ENCODE measurements at regions not wholly inside any gene's neighbourhood (a gene's known extent, or its start where the extent isn't known, plus 50 kb on each side); places are given as distances from the start of the nearest gene placed in this dataset.
"Not testable (repeated sequence)": the region's sequence is repeated elsewhere in the genome, so short reads cannot be mapped to it uniquely, and the experiment has no call there.

DNA sequence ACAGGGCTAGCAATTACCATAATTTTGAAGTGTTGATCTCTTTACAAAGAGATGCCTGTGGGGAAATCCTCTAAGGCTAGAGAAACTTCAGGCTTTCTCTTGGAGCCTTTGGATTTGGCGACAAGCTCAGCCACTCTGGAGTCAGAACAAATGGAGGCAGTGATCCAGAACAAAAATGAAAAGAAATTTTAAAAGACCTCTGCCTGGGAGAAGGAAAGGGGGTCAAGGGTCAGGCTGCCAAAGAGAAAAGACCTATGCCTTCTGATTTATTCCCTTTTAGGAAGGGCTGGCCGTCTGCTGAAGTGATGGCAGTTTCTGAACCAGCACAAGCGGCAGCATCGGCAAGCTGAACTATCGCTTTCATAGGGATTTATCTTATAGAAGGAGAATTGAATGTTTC lies 140.8 kb upstream of the SFRP2 start:
- DNase-seq = no peak

DNA sequence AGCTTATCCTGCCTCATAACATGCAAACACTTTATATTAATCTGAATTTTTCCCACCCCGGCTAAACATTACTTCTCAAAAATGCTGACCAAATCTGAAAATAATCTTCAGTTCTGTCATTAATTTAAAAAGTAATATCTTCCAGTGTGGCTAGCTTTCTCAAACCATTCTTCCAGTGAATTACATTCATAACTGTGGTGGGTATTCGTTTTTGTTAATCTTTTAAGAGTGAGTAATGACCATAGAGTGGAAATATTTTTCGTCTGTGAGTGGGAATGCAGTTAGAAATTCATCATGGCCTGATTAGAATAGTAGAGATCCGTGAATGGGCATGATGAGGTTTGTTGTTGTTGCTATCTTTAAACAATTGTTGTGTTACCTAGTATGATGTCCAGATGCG lies 138.6 kb upstream of the SFRP2 start:
- DNase-seq = no peak

DNA sequence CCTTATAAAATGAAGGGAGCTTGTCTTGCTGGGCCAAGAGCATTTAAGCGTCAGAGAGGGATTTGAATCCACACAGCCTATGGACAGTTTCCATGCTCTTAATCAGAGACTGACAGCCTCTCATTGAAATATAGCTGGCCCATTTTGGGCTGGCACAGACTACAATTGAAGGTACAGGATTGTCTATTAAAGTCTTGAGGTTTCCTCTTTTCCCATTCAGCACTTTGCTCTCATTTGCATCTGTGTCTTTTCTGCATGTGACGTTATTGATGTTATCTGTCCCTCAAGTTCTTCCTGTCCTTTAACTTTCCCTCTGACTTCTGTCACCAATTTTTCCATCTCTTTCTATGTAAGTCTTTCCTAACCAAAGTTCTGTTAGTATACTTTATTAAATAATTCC lies 133.3 kb upstream of the SFRP2 start:
- no peak for DNase-seq

DNA sequence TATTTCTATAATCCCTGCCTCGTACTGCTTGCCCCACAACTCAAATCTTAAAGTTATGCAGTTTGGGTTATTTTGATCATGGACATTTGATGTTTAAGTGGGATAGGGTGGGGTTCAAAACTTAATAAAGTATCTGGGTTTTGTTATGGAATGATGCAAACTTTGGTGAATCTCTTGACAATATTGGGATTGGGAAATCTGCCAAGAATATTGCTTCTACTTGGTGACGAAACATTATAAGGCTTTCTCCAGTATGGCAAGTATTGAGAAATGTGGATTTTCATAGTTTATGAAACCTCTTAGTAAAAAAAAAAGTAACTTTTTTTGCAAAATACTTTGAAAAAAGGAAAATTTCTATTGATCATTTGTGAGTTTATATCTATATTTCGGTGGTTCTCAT lies 130.8 kb upstream of the SFRP2 start:
- DNase-seq = no peak

DNA sequence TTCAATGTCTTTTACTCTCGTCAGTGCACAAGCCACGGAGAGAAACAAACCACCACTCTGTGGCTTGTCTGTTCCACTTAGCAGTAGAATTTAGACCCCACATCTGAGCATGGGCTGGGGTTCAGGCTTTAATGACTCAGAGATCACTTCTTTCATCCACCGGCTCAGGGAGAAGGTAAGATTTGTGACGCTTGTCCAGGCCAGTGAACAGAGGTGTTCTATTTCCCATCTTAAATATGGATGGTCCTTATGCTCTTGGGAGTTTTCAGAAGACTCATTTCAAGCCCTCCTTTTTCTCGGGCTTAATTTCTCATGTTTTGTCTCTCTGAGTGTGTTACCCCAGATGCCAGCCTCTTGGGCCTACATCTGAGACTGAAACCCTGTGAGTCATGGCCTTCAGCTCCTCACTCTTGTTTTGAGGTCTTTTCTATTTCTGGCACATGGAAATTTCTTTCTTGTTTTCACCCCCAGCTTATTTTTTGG lies 127.4 kb upstream of the SFRP2 start:
- no peak for DNase-seq

DNA sequence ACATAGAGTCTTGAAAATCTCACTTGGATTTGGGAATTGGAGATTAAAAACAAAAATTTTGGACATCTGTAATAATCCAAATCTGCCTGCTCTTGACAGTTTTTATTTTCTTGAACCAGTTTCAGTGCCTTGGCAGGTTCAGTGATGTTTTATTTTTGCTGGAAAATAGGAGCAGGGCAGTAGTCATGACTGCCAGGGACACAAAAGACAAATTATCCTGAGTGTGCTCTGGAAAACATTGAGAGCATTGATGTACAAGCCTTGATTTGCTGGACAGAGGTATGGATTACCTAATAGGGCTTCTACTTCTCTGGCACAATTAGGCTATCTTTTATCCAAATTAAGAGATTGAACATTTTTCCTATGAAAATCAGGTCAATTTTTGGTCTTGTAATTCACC lies 123.4 kb upstream of the SFRP2 start:
- DNase-seq = no peak

DNA sequence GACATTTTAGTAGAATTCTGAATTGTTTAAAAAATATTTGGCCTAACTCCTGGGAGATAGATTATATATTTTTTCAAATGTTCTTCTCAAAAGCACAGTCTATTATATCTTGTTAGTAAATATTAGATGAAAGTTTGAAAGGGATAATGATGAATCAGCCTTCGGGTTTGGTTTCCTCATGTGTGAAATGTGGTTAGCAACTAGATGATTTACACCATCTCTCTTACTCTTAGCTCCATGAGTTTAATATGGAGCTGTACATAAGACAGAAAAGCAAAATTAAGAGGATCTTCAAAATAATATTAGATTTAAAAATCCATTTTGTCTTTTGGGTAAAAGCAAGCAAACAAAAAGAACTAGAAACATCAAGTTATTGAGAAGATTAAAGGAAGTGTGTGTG lies 120.8 kb upstream of the SFRP2 start:
- DNase-seq = no peak

DNA sequence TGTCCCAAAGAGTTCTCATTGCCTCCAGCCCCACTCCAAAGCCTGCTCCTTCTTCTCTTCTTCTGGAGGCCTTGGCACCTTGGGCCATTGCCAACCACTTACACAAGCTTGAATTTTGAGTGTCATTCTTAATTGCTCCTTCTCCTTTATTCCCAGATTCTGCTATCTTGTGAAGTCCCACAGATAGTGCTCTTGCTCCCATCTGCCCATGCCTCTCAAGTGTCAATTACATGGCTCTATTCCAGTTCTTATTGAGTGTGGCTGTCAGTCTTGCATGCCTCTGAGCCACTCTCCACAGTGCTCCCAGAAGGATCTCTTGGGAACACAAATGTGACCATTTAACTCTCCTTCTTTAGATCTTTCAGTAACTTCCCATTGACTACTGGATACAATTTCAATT lies 117.3 kb upstream of the SFRP2 start:
- no peak for DNase-seq

DNA sequence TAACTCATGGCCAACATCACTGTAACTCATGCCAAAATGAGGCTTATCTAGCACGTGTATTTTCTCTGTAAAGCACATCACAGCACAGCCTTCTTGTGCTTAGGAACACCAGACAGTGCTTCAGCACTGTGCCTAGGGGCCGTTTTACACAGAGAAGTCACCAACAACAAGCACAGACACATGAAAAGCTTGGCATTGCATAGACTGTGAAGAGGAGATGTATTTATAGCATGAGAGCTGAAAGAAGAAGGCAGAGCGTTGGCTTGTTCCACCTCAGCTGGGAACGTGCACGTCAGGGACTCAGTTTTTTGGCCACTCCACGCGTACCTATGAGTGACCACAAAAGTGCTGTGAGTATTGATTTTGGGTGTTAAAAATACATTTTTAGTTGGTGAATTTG lies 116.3 kb upstream of the SFRP2 start:
- DNase-seq = no peak

DNA sequence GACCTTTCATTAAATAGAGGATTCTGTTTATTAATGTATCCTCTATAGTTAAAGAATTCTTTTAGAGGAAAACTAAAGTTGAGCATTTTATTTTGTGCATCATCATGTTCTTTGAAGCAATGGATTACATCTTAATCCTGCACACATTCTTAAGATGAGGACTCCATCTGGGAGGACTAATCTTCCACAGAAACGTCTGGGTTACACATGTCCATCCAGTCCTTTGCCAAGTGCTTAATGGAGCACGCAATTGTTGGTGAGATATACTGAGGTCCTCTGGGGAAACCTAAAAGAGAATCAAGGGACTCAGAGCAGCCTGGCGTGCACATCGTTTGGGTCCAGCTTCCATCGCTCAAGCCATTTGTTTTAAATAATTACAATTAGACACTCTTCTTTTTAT lies 115.1 kb upstream of the SFRP2 start:
- no peak for DNase-seq

DNA sequence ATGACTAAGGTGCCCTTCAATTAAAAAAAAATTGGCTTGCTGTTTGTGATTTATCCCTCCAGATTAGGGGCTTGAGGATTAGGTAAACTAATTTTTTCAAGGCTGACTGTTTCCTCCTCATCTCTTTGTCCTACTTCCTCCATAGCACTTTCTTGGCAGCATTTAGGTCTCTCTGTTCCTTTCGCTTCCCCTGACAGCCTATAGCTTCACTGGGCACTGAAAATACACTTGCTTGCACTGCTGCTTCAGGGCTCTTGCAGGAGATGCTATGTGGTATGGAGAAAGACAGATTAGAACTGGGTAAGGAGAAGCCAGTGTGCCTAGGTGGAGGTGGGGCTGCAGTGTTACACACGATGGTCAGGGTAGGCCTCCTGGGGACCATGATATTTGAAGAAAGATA lies 112.3 kb upstream of the SFRP2 start:
- DNase-seq = no peak

DNA sequence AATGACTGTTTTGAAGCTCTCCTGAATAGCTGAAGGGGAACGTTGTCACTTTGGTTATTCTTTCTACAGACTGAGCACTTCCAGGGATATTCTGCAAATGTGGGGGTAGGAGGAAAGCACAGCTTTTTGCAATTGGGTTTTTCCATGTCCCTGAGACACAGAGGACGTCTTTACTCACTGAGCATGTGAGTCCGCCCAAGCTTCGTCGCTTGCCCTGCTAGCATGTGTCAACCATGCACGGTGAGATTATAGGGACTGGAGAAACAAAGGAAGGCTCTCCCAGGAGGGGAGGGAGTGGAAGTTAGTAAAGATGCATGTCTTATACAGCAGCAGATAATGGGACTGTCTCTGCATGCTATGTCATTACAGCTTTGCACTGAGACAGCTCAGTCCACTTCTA lies 111.5 kb upstream of the SFRP2 start:
- no peak for DNase-seq

DNA sequence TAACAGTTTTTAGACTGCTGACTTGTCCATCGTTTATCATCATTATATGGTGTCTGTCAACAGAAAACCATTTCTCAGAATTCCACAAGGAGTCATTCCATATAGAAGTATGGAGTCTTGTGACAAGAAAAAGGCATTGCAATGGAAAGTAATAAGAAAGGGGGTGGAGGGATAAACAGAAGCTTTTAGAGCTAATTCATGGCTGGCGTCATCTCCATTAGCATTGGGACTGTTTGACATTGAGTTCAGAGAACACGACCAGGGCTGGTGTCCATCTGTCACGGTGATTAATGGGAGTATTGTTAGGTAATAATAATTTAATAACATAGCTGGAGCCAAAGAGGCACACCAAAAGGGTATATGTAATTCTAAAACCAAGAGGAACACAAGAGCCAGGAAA lies 101.9 kb upstream of the SFRP2 start:
- no peak for DNase-seq

DNA sequence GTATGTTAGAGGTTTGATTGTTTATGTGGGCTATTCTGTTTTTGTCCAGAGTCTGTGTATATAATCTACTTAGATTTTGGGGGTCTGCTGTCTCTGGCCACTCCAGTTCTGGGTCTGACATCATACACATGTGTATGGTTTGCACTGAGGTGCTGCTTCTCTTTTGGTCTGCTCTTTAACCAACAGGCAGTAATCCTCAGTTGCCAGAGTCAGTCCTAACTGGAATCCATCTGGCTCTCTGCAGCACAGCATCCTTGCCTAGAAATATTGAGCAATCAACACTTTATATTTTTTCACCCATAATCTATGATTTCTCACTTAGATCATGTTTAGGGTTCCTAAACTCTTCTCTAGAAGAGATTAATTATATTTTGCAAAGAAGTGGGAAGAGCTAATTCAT lies 98.3 kb upstream of the SFRP2 start:
- no peak for DNase-seq

DNA sequence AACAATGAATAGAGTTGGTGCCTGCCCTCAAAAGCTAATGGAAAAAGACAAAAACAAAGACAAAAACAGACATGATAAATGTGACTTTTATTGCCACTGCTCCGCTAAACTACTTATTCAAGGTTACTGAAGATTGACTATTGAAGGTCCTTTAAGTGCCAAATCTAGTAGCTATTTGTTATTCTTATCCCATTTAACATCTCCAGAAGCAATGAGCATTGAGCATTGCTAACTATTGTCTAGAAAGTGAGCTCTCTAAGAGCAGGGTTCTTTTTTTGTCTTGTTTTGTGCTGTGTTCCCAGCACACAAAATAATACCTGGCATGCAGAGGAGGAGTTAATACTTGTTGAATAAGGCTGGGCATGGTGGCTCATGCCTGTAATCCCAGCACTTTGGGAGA lies 95.4 kb upstream of the SFRP2 start:
- no peak for DNase-seq

DNA sequence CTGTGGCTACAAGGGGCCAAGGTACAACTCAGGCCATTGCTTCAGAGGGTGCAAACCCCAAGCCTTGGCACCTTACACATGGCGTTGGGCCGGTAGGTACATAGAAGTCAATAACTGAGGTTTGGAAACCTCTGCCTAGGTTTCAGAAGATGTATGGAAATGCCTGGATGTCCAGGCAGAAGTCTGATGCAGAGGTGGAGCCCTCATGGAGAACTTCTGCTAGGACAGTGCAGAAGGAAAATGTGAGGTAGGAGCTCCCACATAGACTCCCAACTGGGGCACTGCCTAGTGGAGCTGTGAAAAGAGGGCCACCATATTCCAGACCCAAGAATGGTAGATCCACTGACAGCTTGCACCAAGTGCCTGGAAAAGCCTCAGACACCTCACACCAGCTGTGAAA lies 92.1 kb upstream of the SFRP2 start:
- DNase-seq = no peak

DNA sequence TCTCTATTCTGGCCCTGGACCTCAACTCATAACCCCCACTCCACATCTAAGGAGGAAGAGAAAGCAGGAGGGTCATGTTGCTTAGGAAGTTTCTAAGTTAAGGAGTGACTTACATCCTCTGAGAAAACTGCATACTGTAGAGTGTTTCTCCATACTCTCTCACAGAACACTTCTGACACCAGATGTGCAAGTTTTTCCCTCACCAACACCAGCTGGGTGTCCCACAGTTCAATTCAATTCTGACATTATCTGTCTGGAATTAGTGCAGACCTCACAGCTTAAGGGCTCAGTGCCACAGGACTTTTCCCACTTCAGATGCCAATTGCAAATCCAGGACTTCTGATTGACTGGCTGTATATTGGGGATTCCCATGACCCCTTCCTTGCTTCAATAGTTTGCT lies 89.0 kb upstream of the SFRP2 start:
- no peak for DNase-seq

DNA sequence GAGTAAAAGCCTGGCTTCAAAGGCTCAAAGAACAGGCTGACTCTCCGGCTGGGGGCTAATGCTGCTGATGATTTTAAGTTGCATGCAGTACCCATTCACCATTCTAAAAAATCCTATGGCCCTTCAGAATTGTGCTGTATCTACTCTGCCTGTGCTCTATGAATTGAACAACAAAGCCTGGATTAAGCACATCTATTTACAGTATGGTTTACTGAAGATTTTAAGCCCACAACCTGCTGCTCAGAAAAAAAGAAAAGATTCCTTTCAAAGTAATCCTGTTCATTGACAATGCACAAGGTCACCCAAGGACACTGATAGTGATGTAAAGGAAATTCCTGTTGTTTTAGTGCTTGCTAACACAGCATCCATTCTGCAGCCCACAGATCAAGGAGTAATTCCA lies 84.9 kb upstream of the SFRP2 start:
- no peak for DNase-seq

DNA sequence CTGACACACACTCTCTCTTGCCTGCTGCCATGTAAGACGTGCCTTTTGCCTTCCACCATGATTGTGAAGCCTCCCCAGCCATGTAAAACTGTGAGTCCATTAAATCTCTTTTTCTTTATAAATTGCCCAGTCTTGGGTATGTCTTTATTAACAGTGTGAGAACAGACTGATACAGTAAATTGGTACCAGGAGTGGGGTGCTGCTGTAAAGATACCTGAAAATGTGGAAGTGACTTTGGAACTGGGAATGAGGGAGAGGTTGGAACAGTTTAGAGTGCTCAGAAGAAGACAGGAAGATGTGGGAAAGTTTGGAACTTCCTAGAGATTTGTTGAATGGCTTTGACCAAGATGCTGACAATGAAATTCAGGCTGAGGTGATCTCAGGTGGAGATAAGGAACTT lies 77.9 kb upstream of the SFRP2 start:
- DNase-seq = not testable (repeated sequence)

DNA sequence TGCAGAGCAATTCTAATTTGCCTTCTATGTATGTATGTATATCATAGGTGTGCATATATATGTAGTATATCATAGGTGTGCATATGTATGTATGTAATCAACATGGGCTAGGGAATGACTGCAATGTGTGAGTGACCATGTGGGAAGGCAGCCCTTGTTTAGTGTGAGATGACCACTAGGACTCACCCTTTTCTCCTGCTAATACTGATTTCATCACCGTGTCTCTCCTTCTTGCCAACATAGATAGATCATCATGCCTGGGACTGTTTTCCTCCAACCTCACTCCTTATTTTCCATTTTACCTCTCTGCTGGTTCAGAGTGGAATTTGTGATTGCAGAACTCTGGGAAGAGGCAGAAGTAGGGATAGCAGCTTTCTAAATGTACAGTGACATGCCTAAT lies 63.6 kb upstream of the SFRP2 start:
- no peak for DNase-seq

DNA sequence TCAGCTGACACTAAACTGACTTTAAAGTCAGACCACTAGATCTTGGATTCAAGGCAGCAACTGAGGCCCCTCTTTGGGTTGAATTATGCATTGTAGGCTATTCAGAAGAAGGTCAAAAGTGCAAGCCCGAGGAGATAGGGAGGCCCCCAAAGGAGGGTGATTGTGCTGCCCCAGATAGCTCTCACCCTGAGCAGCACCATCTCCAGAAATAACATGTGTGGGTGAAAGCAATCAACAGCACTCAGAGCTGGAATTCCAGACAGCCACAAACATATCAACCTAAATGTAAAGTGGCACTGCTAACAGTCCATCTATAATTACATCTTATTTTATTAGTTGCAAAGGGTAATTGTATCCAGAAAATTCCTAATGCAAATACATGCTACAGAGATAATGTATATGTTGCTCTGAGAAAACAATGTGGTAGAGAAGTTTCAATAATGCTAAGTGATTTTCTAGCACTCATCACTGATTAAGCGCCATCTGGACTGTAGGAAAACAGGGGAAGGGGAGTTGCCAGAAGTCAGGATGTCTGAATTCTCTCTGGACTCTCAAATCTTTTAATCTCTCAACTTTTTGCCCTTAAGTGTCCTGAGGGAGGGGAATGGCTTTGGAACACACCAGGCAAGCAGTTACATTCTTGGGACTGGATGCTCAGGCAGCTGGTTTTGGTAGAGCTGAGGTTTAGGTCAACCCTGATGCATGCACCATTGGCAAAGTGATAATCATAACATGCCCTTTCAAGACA lies 61.8 kb upstream of the SFRP2 start:
- no peak for DNase-seq

DNA sequence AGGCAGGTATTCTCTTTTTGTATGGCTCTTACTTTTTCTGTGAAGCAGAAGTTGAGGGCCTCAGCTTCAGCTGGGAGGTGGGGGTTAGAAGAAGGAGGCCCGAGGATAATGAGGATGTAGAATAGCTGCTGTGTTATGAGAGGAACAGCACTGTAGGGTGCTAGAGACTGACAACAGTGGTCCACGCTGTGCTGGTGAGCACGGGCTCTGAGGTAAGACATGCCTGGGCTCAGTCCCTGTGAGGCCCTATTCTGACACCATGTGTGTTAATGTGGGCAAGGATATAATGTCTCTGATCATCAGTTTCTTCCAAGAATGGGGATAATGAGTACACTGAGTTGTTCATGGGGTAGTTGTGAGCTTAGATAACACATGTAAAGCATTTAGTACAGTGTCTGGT lies 55.3 kb upstream of the SFRP2 start:
- DNase-seq = no peak

All from NCI-H146 (cell line).